RPMI8226 (cell line): ENCODE measurements at regions not wholly inside any gene's neighbourhood (a gene's known extent, or its start where the extent isn't known, plus 50 kb on each side); places are given as distances from the start of the nearest gene placed in this dataset.

Experiments used
- DNase-seq: peaks from one replicate; pipeline ENCODE4 v3.0.0-alpha.2; 2015

- DNase-seq, result peak; percentile 21
These were observed 184.7 kb upstream of the JARID2 start for GRCh38 chr6:15061180-15061641.

- DNase-seq, result no peak
These were observed 183.9 kb upstream of the JARID2 start for GRCh38 chr6:15061908-15062515.

GRCh38 chr6:15062516-15063252 is 183.2 kb upstream of the JARID2 start:
- no peak for DNase-seq

- peak; percentile 48 for DNase-seq
These were observed 182.5 kb upstream of the JARID2 start for GRCh38 chr6:15063253-15063853.

- no peak for DNase-seq
These were observed 180.4 kb upstream of the JARID2 start for GRCh38 chr6:15065261-15065989.

GRCh38 chr6:15066089-15066758 is 179.6 kb upstream of the JARID2 start:
- DNase-seq, result no peak

- no peak for DNase-seq
These were observed 172.5 kb upstream of the JARID2 start for GRCh38 chr6:15073344-15073789.

GRCh38 chr6:15073883-15074465 is 171.9 kb upstream of the JARID2 start:
- DNase-seq, result no peak

- DNase-seq, result no peak
These were observed 171.1 kb upstream of the JARID2 start for GRCh38 chr6:15074806-15075205.

GRCh38 chr6:15076565-15076964 is 169.3 kb upstream of the JARID2 start:
- DNase-seq, result no peak

GRCh38 chr6:15077006-15077405 is 168.9 kb upstream of the JARID2 start:
- DNase-seq, result no peak

GRCh38 chr6:15077961-15078360 is 167.9 kb upstream of the JARID2 start:
- DNase-seq, result no peak

- DNase-seq, result no peak
These were observed 166.5 kb upstream of the JARID2 start for GRCh38 chr6:15079288-15079817.

GRCh38 chr6:15080895-15081294 is 165.0 kb upstream of the JARID2 start:
- DNase-seq, result no peak

- no peak for DNase-seq
These were observed 164.4 kb upstream of the JARID2 start for GRCh38 chr6:15081447-15081846.

- no peak for DNase-seq
These were observed 163.2 kb upstream of the JARID2 start for GRCh38 chr6:15082708-15083107.

GRCh38 chr6:15086348-15087158 is 159.3 kb upstream of the JARID2 start:
- peak; percentile 33 for DNase-seq

- DNase-seq, result no peak
These were observed 158.7 kb upstream of the JARID2 start for GRCh38 chr6:15087186-15087589.

GRCh38 chr6:15088904-15089568 is 156.8 kb upstream of the JARID2 start:
- DNase-seq, result no peak

- no peak for DNase-seq
These were observed 156.2 kb upstream of the JARID2 start for GRCh38 chr6:15089569-15090144.
